ENCODE measurements at regions not wholly inside any gene's neighbourhood (a gene's known extent, or its start where the extent isn't known, plus 50 kb on each side); places are given as distances from the start of the nearest gene placed in this dataset.

- DNase-seq (ENCODE audit: low read depth, low spot score), result no peak
- H4K20me1 ChIP-seq (ENCODE audit: control insufficient read depth, insufficient read depth), result no peaks in the 10 kb centered on the region
- no peaks in the 10 kb centered on the region for H3K79me2 ChIP-seq (ENCODE audit: control insufficient read depth, insufficient read depth, low read length)
- RAD21 ChIA-PET (ENCODE audit: unreplicated experiment), result no interaction called here
- in situ Hi-C loops (cut with MboI), result no loop called here
- H3K36me3 ChIP-seq (ENCODE audit: control insufficient read depth in 2 of 2, insufficient read depth in 2 of 2, low read length in 1 of 2), result no peaks in the 10 kb centered on the region
- BruUV-seq (replicated peaks), result no TSS peak
- H3K4me1 ChIP-seq (ENCODE audit: control insufficient read depth, insufficient read depth, low read length), result no peaks in the 10 kb centered on the region
- POLR2A ChIA-PET, result no interaction called here
- no peak overlapping the region for H3K9ac ChIP-seq (ENCODE audit: control insufficient read depth, insufficient read depth, low read length)
- ATAC-seq, result no peak
- no peak for FAIRE-seq
- no peak overlapping the region for H3K4me3 ChIP-seq
- SMC1A ChIA-PET (ENCODE audit: uncharacterized antibody, unreplicated experiment), result no interaction called here
- TF ChIP-seq RFX5 (IDR thresholded peaks at IDR 0.05; ENCODE audit: low read depth, low read length) (no peak), ZBTB11 (CRISPR knock-in tag; IDR thresholded peaks at IDR 0.05) (no peak), TAF1 (IDR thresholded peaks at IDR 0.05; ENCODE audit: borderline replicate concordance, low read depth, low read length) (no peak), BHLHE40 (IDR thresholded peaks at IDR 0.05; ENCODE audit: borderline replicate concordance in 1 of 2, low read depth in 2 of 2, low read length in 1 of 2) (no peak), IKZF1 (conservative IDR thresholded peaks at IDR 0.05) (no peak), FOS (IDR thresholded peaks at IDR 0.05; ENCODE audit: borderline replicate concordance, extremely low read depth, insufficient read length) (no peak), CREB1 (IDR thresholded peaks at IDR 0.05; ENCODE audit: low read depth) (no peak), SMC3 (IDR thresholded peaks at IDR 0.05; ENCODE audit: borderline replicate concordance, low read length) (no peak), IRF5 (IDR thresholded peaks at IDR 0.05; ENCODE audit: borderline replicate concordance) (no peak), DPF2 (IDR thresholded peaks at IDR 0.05) (no peak), ZBTB4 (CRISPR knock-in tag; IDR thresholded peaks at IDR 0.05) (no peak)
- TF ChIP-seq, protein P1, sequence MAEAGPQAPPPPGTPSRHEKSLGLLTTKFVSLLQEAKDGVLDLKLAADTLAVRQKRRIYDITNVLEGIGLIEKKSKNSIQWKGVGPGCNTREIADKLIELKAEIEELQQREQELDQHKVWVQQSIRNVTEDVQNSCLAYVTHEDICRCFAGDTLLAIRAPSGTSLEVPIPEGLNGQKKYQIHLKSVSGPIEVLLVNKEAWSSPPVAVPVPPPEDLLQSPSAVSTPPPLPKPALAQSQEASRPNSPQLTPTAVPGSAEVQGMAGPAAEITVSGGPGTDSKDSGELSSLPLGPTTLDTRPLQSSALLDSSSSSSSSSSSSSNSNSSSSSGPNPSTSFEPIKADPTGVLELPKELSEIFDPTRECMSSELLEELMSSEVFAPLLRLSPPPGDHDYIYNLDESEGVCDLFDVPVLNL (IDR thresholded peaks at IDR 0.05; ENCODE audit: low read depth, low read length), result no peak
- TF ChIP-seq, protein P2, sequence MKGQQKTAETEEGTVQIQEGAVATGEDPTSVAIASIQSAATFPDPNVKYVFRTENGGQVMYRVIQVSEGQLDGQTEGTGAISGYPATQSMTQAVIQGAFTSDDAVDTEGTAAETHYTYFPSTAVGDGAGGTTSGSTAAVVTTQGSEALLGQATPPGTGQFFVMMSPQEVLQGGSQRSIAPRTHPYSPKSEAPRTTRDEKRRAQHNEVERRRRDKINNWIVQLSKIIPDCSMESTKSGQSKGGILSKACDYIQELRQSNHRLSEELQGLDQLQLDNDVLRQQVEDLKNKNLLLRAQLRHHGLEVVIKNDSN (IDR thresholded peaks at IDR 0.05; ENCODE audit: borderline replicate concordance, extremely low read length, insufficient read depth, low read depth, low read length), result no peak
- H3K9me3 ChIP-seq (replicated peaks; ENCODE audit: control insufficient read depth, insufficient read depth, low read length), result no peaks in the 10 kb centered on the region
- WGBS (ENCODE audit: insufficient coverage, insufficient replicate concordance, low lambda C conversion rate, missing lambda C conversion rate), result 23% methylated on average over 2 of the region's 2 CpGs
- no peak overlapping the region for H2AFZ ChIP-seq (ENCODE audit: control insufficient read depth, low read depth, low read length)
- CTCF ChIA-PET, result no interaction called here
- no peak overlapping the region for H3K27ac ChIP-seq (ENCODE audit: control insufficient read depth, insufficient read depth)
- H3K27me3 ChIP-seq (replicated peaks in 1 of 2; ENCODE audit: control insufficient read depth in 2 of 2, insufficient read depth in 2 of 2, low read length in 1 of 2), result no peaks in the 10 kb centered on the region
- no peak overlapping the region for H3K4me2 ChIP-seq (ENCODE audit: control insufficient read depth, insufficient read depth)
- intact Hi-C loops (cut with micrococcal nuclease; ENCODE audit: unreplicated experiment), result no loop called here
Measured at GRCh38 chr4:148764720-148765119, 322.5 kb upstream of the NR3C2 start.

Measured in GM12878 (cell line).